ENCODE measurements at regions not wholly inside any gene's neighbourhood (a gene's known extent, or its start where the extent isn't known, plus 50 kb on each side); places are given as distances from the start of the nearest gene placed in this dataset.
A peak's percentile ranks its signal among the peaks of the same experiment; 100 is the strongest.

GRCh38 chr9:126088336-126088735, 238.3 kb upstream of the MVB12B start:
- DNase-seq (ENCODE audit: low spot score in 2 of 2): no peak

GRCh38 chr9:126089789-126090188, 236.8 kb upstream of the MVB12B start:
- peaks cover 13% of the 10 kb centered on the region for H3K27me3 ChIP-seq
- H3K36me3 ChIP-seq: no peaks in the 10 kb centered on the region
- no peak overlapping the region for H3K27ac ChIP-seq
- no peaks in the 10 kb centered on the region for H3K9me3 ChIP-seq
- WGBS: no CpG with 5 or more reads among the region's 2 CpGs
- no peak overlapping the region for H3K4me3 ChIP-seq
- no peak for TF ChIP-seq POLR2AphosphoS5 (IDR thresholded peaks at IDR 0.05)
- no peak for TF ChIP-seq CTCF (IDR thresholded peaks at IDR 0.05)
- no peak for TF ChIP-seq EP300 (IDR thresholded peaks at IDR 0.05)
- no peak for TF ChIP-seq POLR2A (IDR thresholded peaks at IDR 0.05)
- no peak for DNase-seq (ENCODE audit: low spot score in 2 of 2)
- H3K4me1 ChIP-seq: no peaks in the 10 kb centered on the region

More at GRCh38 chr9:126088336-126088735, 238.3 kb upstream of the MVB12B start:
- no peaks in the 10 kb centered on the region for H3K36me3 ChIP-seq
- no peaks in the 10 kb centered on the region for H3K4me1 ChIP-seq
- H3K9me3 ChIP-seq: no peaks in the 10 kb centered on the region
- H3K27me3 ChIP-seq: peaks cover 21% of the 10 kb centered on the region
- no peak overlapping the region for H3K4me3 ChIP-seq
- TF ChIP-seq EP300 (IDR thresholded peaks at IDR 0.05): no peak
- H3K27ac ChIP-seq: no peak overlapping the region
- 77% methylated on average over 6 of the region's 6 CpGs for WGBS

GRCh38 chr9:126093771-126094170, 232.9 kb upstream of the MVB12B start:
- Histone ChIP-seq H3K36me3 (no peaks in the 10 kb centered on the region), H3K4me3 (no peak overlapping the region), H3K9me3 (no peaks in the 10 kb centered on the region), H3K27me3 (peaks cover 19% of the 10 kb centered on the region), H3K4me1 (no peaks in the 10 kb centered on the region), H3K27ac (no peak overlapping the region)
- WGBS: 61% methylated on average over 9 of the region's 9 CpGs
- TF ChIP-seq POLR2AphosphoS5 (IDR thresholded peaks at IDR 0.05) (no peak), EP300 (IDR thresholded peaks at IDR 0.05) (no peak), CTCF (IDR thresholded peaks at IDR 0.05) (no peak), POLR2A (IDR thresholded peaks at IDR 0.05) (no peak)
- no peak for DNase-seq (ENCODE audit: low spot score in 2 of 2)

- no peaks in the 10 kb centered on the region for H3K36me3 ChIP-seq
- H3K27me3 ChIP-seq: peaks cover 27% of the 10 kb centered on the region
- H3K4me3 ChIP-seq: no peak overlapping the region
- TF ChIP-seq POLR2AphosphoS5 (IDR thresholded peaks at IDR 0.05): no peak
- TF ChIP-seq EP300 (IDR thresholded peaks at IDR 0.05): no peak
- no peak for TF ChIP-seq CTCF (IDR thresholded peaks at IDR 0.05)
- no peak for TF ChIP-seq POLR2A (IDR thresholded peaks at IDR 0.05)
- H3K9me3 ChIP-seq: no peaks in the 10 kb centered on the region
- no peak overlapping the region for H3K27ac ChIP-seq
- peak in 1 of 2 donors; percentile 20 for DNase-seq (ENCODE audit: low spot score in 2 of 2)
- 92% methylated on average over 12 of the region's 16 CpGs for WGBS
- H3K4me1 ChIP-seq: no peaks in the 10 kb centered on the region
These were observed 231.0 kb upstream of the MVB12B start for GRCh38 chr9:126095546-126096190.

GRCh38 chr9:126096340-126096739, 230.3 kb upstream of the MVB12B start:
- H3K4me3 ChIP-seq: no peak overlapping the region
- peak in 1 of 2 donors; percentile 20 for DNase-seq (ENCODE audit: low spot score in 2 of 2)
- H3K4me1 ChIP-seq: no peaks in the 10 kb centered on the region
- no peak for TF ChIP-seq CTCF (IDR thresholded peaks at IDR 0.05)
- no peak for TF ChIP-seq POLR2A (IDR thresholded peaks at IDR 0.05)
- TF ChIP-seq POLR2AphosphoS5 (IDR thresholded peaks at IDR 0.05): no peak
- TF ChIP-seq EP300 (IDR thresholded peaks at IDR 0.05): no peak
- 68% methylated on average over 7 of the region's 7 CpGs for WGBS
- no peaks in the 10 kb centered on the region for H3K36me3 ChIP-seq
- H3K9me3 ChIP-seq: no peaks in the 10 kb centered on the region
- H3K27me3 ChIP-seq: peaks cover 23% of the 10 kb centered on the region
- H3K27ac ChIP-seq: no peak overlapping the region

- no peak for TF ChIP-seq CTCF (IDR thresholded peaks at IDR 0.05)
- TF ChIP-seq EP300 (IDR thresholded peaks at IDR 0.05): no peak
- no peak for TF ChIP-seq POLR2AphosphoS5 (IDR thresholded peaks at IDR 0.05)
- no peak for TF ChIP-seq POLR2A (IDR thresholded peaks at IDR 0.05)
- no peak overlapping the region for H3K27ac ChIP-seq
- no peaks in the 10 kb centered on the region for H3K4me1 ChIP-seq
- 33% methylated on average over 1 of the region's 6 CpGs for WGBS
- H3K27me3 ChIP-seq: peaks cover 23% of the 10 kb centered on the region
- H3K9me3 ChIP-seq: no peaks in the 10 kb centered on the region
- no peaks in the 10 kb centered on the region for H3K36me3 ChIP-seq
- DNase-seq (ENCODE audit: low spot score in 2 of 2): peak in 1 of 2 donors; percentile 27
- no peak overlapping the region for H3K4me3 ChIP-seq
These were observed 228.9 kb upstream of the MVB12B start for GRCh38 chr9:126097679-126098078.

All from suprapubic skin (tissue), 4 donors.